PFSK-1 (cell line): ENCODE measurements at regions not wholly inside any gene's neighbourhood (a gene's known extent, or its start where the extent isn't known, plus 50 kb on each side); places are given as distances from the start of the nearest gene placed in this dataset.

Experiments
- POLR2AphosphoS5 ChIP-seq: IDR thresholded peaks from 2 replicates; pipeline ENCODE4 v1.6.1; 2012; ENCODE audit warnings: low read depth, mild to moderate bottlenecking, control low read depth, low read length, moderate library complexity
- SIN3A ChIP-seq: IDR thresholded peaks from 2 replicates; pipeline ENCODE4 v1.6.1; 2012; ENCODE audit warnings: mild to moderate bottlenecking, low read length, moderate library complexity, borderline replicate concordance; ENCODE audit not compliant: insufficient read depth
- TF ChIP-seq, protein P1 (sequence below), 2 experiments: IDR thresholded peaks; 2 replicates each; pipeline versions ENCODE4 v1.6.1 to v1.8.0; 2011 to 2012; ENCODE audit warnings: low read depth in 2 of 2, low read length in 2 of 2, control low read depth in 1 of 2, inconsistent platforms in 1 of 2, mild to moderate bottlenecking in 1 of 2, moderate library complexity in 1 of 2; ENCODE audit not compliant: insufficient read depth in 1 of 2

DNA sequence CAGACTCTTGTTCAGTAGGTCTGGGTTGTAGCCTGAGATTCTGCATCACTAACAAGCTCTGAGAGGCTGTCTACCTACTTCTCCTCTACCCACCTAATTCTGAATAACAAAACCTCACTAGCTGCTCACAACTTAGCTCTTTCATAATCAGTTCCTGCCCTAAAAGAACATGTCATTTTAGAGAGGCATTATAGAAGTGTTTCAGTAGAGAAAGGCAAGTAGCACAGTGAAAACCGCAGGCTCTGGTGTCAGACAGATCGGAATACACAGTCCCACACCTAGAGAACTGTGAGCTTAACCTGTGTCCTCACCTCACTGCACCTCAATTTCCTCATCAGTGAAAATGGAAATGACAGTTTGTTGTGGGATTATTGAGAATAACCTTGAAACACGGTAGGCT, 1337.6 kb upstream of the TENM4 start:
- TF ChIP-seq, protein P1, sequence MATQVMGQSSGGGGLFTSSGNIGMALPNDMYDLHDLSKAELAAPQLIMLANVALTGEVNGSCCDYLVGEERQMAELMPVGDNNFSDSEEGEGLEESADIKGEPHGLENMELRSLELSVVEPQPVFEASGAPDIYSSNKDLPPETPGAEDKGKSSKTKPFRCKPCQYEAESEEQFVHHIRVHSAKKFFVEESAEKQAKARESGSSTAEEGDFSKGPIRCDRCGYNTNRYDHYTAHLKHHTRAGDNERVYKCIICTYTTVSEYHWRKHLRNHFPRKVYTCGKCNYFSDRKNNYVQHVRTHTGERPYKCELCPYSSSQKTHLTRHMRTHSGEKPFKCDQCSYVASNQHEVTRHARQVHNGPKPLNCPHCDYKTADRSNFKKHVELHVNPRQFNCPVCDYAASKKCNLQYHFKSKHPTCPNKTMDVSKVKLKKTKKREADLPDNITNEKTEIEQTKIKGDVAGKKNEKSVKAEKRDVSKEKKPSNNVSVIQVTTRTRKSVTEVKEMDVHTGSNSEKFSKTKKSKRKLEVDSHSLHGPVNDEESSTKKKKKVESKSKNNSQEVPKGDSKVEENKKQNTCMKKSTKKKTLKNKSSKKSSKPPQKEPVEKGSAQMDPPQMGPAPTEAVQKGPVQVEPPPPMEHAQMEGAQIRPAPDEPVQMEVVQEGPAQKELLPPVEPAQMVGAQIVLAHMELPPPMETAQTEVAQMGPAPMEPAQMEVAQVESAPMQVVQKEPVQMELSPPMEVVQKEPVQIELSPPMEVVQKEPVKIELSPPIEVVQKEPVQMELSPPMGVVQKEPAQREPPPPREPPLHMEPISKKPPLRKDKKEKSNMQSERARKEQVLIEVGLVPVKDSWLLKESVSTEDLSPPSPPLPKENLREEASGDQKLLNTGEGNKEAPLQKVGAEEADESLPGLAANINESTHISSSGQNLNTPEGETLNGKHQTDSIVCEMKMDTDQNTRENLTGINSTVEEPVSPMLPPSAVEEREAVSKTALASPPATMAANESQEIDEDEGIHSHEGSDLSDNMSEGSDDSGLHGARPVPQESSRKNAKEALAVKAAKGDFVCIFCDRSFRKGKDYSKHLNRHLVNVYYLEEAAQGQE (IDR thresholded peaks at IDR 0.05; ENCODE audit: insufficient read depth in 1 of 2, low read depth in 2 of 2, low read length in 2 of 2), result no peak
- TF ChIP-seq POLR2AphosphoS5 (no peak), SIN3A (no peak)
